ENCODE measurements at regions not wholly inside any gene's neighbourhood (a gene's known extent, or its start where the extent isn't known, plus 50 kb on each side); places are given as distances from the start of the nearest gene placed in this dataset.
"Not testable (repeated sequence)": the region's sequence is repeated elsewhere in the genome, so short reads cannot be mapped to it uniquely, and the experiment has no call there.

DNA sequence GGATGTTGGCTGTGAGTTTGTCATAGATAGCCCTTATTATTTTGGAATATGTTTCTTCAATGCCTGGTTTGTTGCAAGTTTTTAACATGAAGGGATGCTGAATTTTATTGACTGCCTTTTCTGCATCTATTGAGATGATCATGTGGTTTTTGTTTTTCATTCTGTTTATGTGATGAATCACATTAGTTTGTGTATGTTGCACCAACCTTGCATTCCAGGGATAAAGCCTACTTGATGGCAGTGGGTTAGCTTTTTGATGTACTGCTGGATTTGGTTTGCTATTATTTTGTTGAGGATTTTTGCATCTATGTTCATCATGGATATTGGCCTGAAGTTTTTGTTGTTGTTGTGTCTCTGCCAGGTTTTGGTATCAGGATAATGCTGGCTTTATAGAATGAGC, 225.6 kb downstream of the PCSK1 start:
- no peak for DNase-seq (ENCODE audit: low read depth)
- H3K4me3 ChIP-seq (ENCODE audit: control insufficient read depth, low read depth, low read length) = no peak overlapping the region
- TF ChIP-seq, protein P1, sequence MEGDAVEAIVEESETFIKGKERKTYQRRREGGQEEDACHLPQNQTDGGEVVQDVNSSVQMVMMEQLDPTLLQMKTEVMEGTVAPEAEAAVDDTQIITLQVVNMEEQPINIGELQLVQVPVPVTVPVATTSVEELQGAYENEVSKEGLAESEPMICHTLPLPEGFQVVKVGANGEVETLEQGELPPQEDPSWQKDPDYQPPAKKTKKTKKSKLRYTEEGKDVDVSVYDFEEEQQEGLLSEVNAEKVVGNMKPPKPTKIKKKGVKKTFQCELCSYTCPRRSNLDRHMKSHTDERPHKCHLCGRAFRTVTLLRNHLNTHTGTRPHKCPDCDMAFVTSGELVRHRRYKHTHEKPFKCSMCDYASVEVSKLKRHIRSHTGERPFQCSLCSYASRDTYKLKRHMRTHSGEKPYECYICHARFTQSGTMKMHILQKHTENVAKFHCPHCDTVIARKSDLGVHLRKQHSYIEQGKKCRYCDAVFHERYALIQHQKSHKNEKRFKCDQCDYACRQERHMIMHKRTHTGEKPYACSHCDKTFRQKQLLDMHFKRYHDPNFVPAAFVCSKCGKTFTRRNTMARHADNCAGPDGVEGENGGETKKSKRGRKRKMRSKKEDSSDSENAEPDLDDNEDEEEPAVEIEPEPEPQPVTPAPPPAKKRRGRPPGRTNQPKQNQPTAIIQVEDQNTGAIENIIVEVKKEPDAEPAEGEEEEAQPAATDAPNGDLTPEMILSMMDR (IDR thresholded peaks at IDR 0.05; ENCODE audit: control insufficient read depth, insufficient read depth, low read depth, low read length, missing control alignments) = no peak

DNA sequence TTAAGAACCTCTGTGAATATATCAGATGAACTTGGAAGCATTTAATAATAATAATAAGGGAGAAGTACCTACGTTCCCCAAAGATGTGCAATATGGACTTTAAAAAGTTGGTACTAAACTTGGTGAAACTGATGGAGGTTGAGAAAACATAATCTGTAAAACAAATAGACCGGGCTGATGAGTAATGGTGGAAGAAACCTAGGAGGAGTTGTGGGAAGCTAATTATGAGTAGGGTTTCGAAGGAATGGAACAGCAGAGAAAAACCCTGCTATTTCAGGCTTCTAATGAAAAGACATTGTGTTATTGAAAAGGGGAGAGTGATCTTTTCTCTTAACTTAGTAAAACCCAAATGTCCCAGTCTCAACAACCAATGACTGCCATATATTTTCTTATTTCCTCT, 229.3 kb downstream of the PCSK1 start:
- TF ChIP-seq, protein P1 (IDR thresholded peaks at IDR 0.05; ENCODE audit: control insufficient read depth, insufficient read depth, low read depth, low read length, missing control alignments) = no peak
- no peak for DNase-seq (ENCODE audit: low read depth)
- no peak overlapping the region for H3K4me3 ChIP-seq (ENCODE audit: control insufficient read depth, low read depth, low read length)

DNA sequence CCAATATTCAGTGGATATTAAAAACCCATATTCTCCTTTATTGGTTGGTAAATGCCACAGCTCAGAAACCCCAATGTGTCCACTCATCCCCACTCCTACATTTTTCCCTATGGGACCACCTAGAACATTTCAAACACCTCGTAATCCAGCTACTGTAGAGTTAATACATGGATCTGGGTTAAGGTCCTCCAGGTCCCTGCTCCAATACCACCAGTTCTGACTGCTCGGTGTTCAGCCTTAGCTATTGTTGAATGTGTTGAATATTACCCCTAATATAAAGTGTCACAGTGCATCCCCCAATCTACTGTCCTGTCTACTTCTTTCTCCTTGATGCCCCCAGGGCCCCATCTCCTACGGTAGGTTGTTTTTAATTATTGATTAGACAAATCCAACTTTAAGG, 231.5 kb downstream of the PCSK1 start:
- DNase-seq (ENCODE audit: low read depth) = no peak
- TF ChIP-seq, protein P1 (IDR thresholded peaks at IDR 0.05; ENCODE audit: control insufficient read depth, insufficient read depth, low read depth, low read length, missing control alignments) = no peak

DNA sequence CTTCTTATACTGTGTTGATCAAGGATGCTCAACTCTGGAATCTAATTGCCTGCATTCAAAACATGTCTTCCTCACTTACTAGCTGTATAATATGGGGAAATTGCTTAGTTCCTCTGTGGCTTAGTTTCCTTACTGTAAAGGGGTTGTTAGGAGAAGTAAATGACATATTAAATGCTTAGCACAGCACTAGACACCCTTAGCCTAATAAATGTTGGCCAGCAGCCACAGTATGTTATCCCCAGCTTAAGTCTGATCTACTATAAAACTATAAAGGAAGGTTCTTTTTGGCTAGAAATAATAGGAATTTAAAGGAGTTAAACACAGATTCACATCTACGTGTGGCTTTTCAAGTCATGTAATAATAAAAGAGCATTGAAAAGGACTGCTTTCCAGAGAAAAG, 232.4 kb downstream of the PCSK1 start:
- no peak for DNase-seq (ENCODE audit: low read depth)
- TF ChIP-seq, protein P1 (IDR thresholded peaks at IDR 0.05; ENCODE audit: control insufficient read depth, insufficient read depth, low read depth, low read length, missing control alignments) = no peak
- H3K4me3 ChIP-seq (ENCODE audit: control insufficient read depth, low read depth, low read length) = no peak overlapping the region

More for the DNA sequence above, 231.5 kb downstream of the PCSK1 start:
- H3K4me3 ChIP-seq (ENCODE audit: control insufficient read depth, low read depth, low read length) = no peak overlapping the region

DNA sequence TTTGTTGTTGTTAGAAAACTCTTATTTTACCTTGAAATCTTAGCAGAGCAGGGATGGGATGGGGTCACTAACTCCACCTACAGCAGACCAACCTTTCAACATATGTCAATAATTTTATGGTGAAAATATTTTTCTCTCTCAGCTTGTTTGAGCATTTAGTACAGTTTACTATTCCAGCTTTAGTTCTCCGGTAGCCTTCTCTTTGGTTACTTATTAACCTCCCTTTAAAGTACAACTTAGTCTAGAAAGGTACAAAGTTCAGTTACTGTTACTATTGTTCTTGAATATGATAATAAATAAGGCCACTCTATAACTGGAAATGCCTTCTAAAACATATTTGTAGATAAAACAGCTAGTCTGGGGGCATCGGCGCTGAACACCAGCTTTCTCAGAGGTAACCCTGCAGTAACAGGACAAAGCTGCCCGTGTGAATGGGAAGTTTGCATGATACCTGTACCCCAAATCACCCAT, 233.3 kb downstream of the PCSK1 start:
- no peak for DNase-seq (ENCODE audit: low read depth)
- TF ChIP-seq, protein P1 (IDR thresholded peaks at IDR 0.05; ENCODE audit: control insufficient read depth, insufficient read depth, low read depth, low read length, missing control alignments) = no peak
- no peak overlapping the region for H3K4me3 ChIP-seq (ENCODE audit: control insufficient read depth, low read depth, low read length)

DNA sequence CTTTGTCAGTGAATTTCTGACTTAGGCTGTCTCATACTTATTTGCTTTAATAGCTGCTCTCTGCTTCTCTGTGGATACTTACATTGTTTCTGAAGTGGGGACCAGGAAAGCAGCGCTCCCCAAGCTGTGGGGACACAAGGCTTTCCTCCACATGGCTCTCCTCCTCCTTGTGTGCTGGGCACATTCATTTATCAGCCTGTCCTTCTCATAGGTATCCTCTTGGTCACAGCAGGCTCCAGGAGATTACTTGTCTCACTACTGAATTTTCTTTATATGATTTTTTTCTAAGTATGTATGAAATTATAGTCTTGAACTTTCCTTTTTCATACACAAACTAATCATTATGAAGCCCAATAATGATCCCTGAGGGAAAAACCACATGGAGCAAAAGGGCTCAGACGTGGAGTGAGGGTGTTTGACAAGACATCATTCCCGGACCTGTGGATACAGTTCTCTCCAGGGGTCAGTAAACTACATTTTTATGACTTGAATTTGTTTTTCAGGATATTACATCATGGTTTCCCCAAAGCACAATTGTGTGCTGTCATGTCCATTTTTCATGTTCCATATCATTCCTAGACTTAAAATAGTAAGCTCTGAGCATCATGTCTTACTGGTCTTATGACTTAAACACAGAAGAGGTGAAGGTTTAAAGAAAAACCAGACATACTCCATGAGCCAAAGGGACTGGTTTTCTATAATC, 234.5 kb downstream of the PCSK1 start:
- TF ChIP-seq, protein P1 (IDR thresholded peaks at IDR 0.05; ENCODE audit: control insufficient read depth, insufficient read depth, low read depth, low read length, missing control alignments) = no peak
- DNase-seq (ENCODE audit: low read depth) = no peak
- no peak overlapping the region for H3K4me3 ChIP-seq (ENCODE audit: control insufficient read depth, low read depth, low read length)

DNA sequence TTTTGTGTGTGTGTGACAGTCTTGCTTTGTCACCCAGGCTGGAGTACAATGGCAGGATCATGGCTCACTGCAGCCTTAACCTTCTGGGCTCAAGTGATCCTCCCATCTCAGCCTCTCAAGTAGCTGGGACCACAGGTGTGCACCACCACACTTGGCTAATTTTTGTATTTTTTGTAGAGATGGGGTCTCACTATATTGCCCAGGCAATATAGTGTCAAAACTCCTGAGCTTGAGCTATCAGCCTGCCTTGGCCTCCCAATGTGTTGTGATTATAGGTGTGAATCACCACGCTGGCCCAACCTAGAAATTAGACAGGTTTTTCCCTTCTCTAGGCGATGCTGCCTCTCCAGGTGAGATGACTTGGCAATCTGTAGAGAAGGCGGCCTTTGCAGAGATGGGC, 235.3 kb downstream of the PCSK1 start:
- not testable (repeated sequence) for DNase-seq (ENCODE audit: low read depth); H3K4me3 ChIP-seq (ENCODE audit: control insufficient read depth, low read depth, low read length)

Measured in AG09309 (cell line).